Endothelial cell of umbilical vein (primary cell): ENCODE measurements at regions not wholly inside any gene's neighbourhood (a gene's known extent, or its start where the extent isn't known, plus 50 kb on each side); places are given as distances from the start of the nearest gene placed in this dataset.
"Not testable (repeated sequence)": the region's sequence is repeated elsewhere in the genome, so short reads cannot be mapped to it uniquely, and the experiment has no call there.

Source experiments
- BruUV-seq: library from RNA; stranded (reverse); fragments of 400-500 nt; replicated peaks from 2 replicates; lab custom pipeline; 2021; lab: Mats Ljungman, UMichigan
- CTCF ChIA-PET: fragments of 300-600, 350-600 bp; sonication (Branson Sonifier 250); formaldehyde crosslinking; loops from one replicate; lab custom pipeline; 2021; ENCODE audit warnings: antibody characterized with exemption, inconsistent platforms; lab: Charles Lee
- POLR2A ChIA-PET: fragments of 300-600, 350-600 bp; sonication (Branson Sonifier 250); formaldehyde crosslinking; loops from one replicate; lab custom pipeline; 2021; ENCODE audit warnings: antibody characterized with exemption, inconsistent platforms; lab: Charles Lee
- DNase-seq: peaks from one replicate; pipeline ENCODE4 v3.0.0-alpha.2; 2011; ENCODE audit warnings: low read depth, low spot score
- FAIRE-seq: peaks from 2 replicates; lab custom pipeline; 2011; peaks lifted over from hg19 to GRCh38; lab: Jason Lieb, UNC
- H2AFZ ChIP-seq: 2 replicates; pipeline ENCODE4 v1.6.0; 2012; ENCODE audit warnings: low read depth, low read length, control low read depth, inconsistent platforms
- H3K27ac ChIP-seq: 2 replicates; pipeline ENCODE4 v1.5.1; 2011; ENCODE audit warnings: low read depth, mild to moderate bottlenecking, control low read depth, low read length, moderate library complexity; ENCODE audit not compliant: insufficient read depth
- H3K27me3 ChIP-seq, 2 experiments: 2 replicates each; pipeline versions ENCODE4 v1.6.0 to v1.6.1; 2011; ENCODE audit warnings: low read length in 2 of 2, mixed read lengths in 1 of 2; ENCODE audit not compliant: control insufficient read depth in 2 of 2, insufficient read depth in 2 of 2
- H3K36me3 ChIP-seq, 2 experiments: 2 replicates in 1 of 2; 3 replicates in 1 of 2; pipeline ENCODE4 v1.5.1; 2011; ENCODE audit warnings: low read length in 2 of 2, mild to moderate bottlenecking in 1 of 2, moderate library complexity in 1 of 2; ENCODE audit not compliant: control insufficient read depth in 2 of 2, insufficient read depth in 2 of 2; ENCODE audit errors: extremely low read depth in 1 of 2
- H3K4me1 ChIP-seq: 3 replicates; pipeline ENCODE4 v1.5.1; 2011; ENCODE audit warnings: mild to moderate bottlenecking, low read length; ENCODE audit not compliant: control insufficient read depth, insufficient read depth; ENCODE audit errors: extremely low read depth
- H3K4me2 ChIP-seq: 2 replicates; pipeline ENCODE4 v1.6.1; 2011; ENCODE audit warnings: low read length, control low read depth, mixed read lengths; ENCODE audit not compliant: insufficient read depth
- H3K4me3 ChIP-seq, 3 experiments: fragments of 200-600 bp in 1 of 3; sonication (generic), shearing (Covaris generic) in 1 of 3; replicated peaks in 1 of 3; 2 replicates each; pipeline ENCODE4 v1.5.1; 2011 to 2016; ENCODE audit warnings: control low read depth in 3 of 3, low read length in 3 of 3, mild to moderate bottlenecking in 2 of 3, inconsistent platforms in 1 of 3, low read depth in 1 of 3, moderate library complexity in 1 of 3; ENCODE audit not compliant: insufficient read depth in 1 of 3
- H3K79me2 ChIP-seq: 2 replicates; pipeline ENCODE4 v1.6.0; 2012; ENCODE audit warnings: low read length, inconsistent platforms; ENCODE audit not compliant: control insufficient read depth, insufficient read depth
- H3K9ac ChIP-seq: replicated peaks from 2 replicates; pipeline ENCODE3; 2011; ENCODE audit warnings: low read length, control low read depth; ENCODE audit not compliant: insufficient read depth; ENCODE audit errors: extremely low read depth
- H3K9me1 ChIP-seq: replicated peaks from 3 replicates; pipeline ENCODE4 v1.6.0; 2011; ENCODE audit warnings: mild to moderate bottlenecking, low read length; ENCODE audit not compliant: control insufficient read depth, insufficient read depth; ENCODE audit errors: extremely low read depth
- H3K9me3 ChIP-seq: replicated peaks from 2 replicates; pipeline ENCODE4 v1.5.1; 2012; ENCODE audit warnings: low read length, inconsistent platforms; ENCODE audit not compliant: control insufficient read depth, insufficient read depth
- H4K20me1 ChIP-seq: replicated peaks from 2 replicates; pipeline ENCODE3; 2011; ENCODE audit warnings: mild to moderate bottlenecking, low read length; ENCODE audit not compliant: control insufficient read depth, insufficient read depth; ENCODE audit errors: extremely low read depth
- CTCF ChIP-seq, 2 donors: IDR thresholded peaks; 1 replicate in 1 of 2; 2 replicates in 1 of 2; pipeline ENCODE4 v1.5.1; 2011; ENCODE audit warnings: low read length in 2 of 2, mild to moderate bottlenecking in 2 of 2, moderate library complexity in 2 of 2, control low read depth in 1 of 2, inconsistent platforms in 1 of 2, low read depth in 1 of 2; ENCODE audit not compliant: insufficient read depth in 1 of 2; ENCODE audit errors: extremely low read depth in 1 of 2
- EZH2 ChIP-seq: IDR thresholded peaks from 2 replicates; pipeline ENCODE4 v1.6.1; 2012; ENCODE audit warnings: borderline replicate concordance, low read depth, mild to moderate bottlenecking, moderate library complexity, low read length, inconsistent platforms; ENCODE audit not compliant: severe bottlenecking
- FOS ChIP-seq: IDR thresholded peaks from 2 replicates; pipeline ENCODE4 v1.6.1; 2011; ENCODE audit warnings: mild to moderate bottlenecking, low read length, moderate library complexity, borderline replicate concordance; ENCODE audit not compliant: insufficient read depth
- GATA2 ChIP-seq: IDR thresholded peaks from 2 replicates; pipeline ENCODE4 v1.7.0; 2011; ENCODE audit warnings: low read depth, mild to moderate bottlenecking, moderate library complexity, mixed read lengths, low read length; ENCODE audit not compliant: insufficient read length, insufficient read depth
- JUN ChIP-seq: IDR thresholded peaks from 2 replicates; pipeline ENCODE4 v1.6.1; 2011; ENCODE audit warnings: borderline replicate concordance, low read depth; ENCODE audit not compliant: insufficient read length, insufficient read depth
- MAX ChIP-seq: IDR thresholded peaks from 2 replicates; pipeline ENCODE4 v1.6.1; 2011; ENCODE audit not compliant: insufficient read depth, insufficient read length
- MYC ChIP-seq: IDR thresholded peaks from one replicate; pipeline ENCODE4 v1.6.1; 2011; ENCODE audit warnings: mild to moderate bottlenecking, low read depth, low read length
- POLR2A ChIP-seq: IDR thresholded peaks from 2 replicates; pipeline ENCODE4 v1.6.1; 2012; ENCODE audit warnings: low read depth, mild to moderate bottlenecking, control low read depth, low read length
- POLR2AphosphoS5 ChIP-seq: IDR thresholded peaks from 2 replicates; pipeline ENCODE4 v1.6.1; 2012; ENCODE audit warnings: low read depth, mild to moderate bottlenecking, control low read depth, low read length, moderate library complexity; ENCODE audit not compliant: insufficient read depth
- dilution Hi-C: fragments of 300-500 bp; cut with MboI; formaldehyde crosslinking; loops from one replicate; pipeline ENCODE4 v1.15.0; 2019; ENCODE audit warnings: low sequenced_read_pairs; ENCODE audit not compliant: extremely low pct_ligation_motif_present
- intact Hi-C: fragments of 100-400 bp; cut with micrococcal nuclease; formaldehyde crosslinking; loops from one replicate; pipeline ENCODE4 v1.10.0; 2022

- ChIA-PET CTCF (no interaction called here), POLR2A (no interaction called here)
- no peaks in the 10 kb centered on the region for H3K4me1 ChIP-seq
- no peaks in the 10 kb centered on the region for H4K20me1 ChIP-seq
- no peaks in the 10 kb centered on the region for H3K9me1 ChIP-seq
- no peak for FAIRE-seq
- H2AFZ ChIP-seq: no peak overlapping the region
- no peak overlapping the region for H3K27ac ChIP-seq
- H3K36me3 ChIP-seq: no peaks in the 10 kb centered on the region
- H3K4me2 ChIP-seq: no peak overlapping the region
- no peaks in the 10 kb centered on the region for H3K27me3 ChIP-seq
- no peak overlapping the region for H3K4me3 ChIP-seq
- no peak overlapping the region for H3K9ac ChIP-seq
- no peaks in the 10 kb centered on the region for H3K79me2 ChIP-seq
- DNase-seq: no peak
- BruUV-seq: no TSS peak
- no peaks in the 10 kb centered on the region for H3K9me3 ChIP-seq
- dilution Hi-C loops: no loop called here
- TF ChIP-seq MAX: no peak
- TF ChIP-seq POLR2AphosphoS5: no peak
- no peak for TF ChIP-seq POLR2A
- no peak for TF ChIP-seq EZH2
- no peak for TF ChIP-seq FOS
- no peak for TF ChIP-seq CTCF (IDR thresholded peaks at IDR 0.05; ENCODE audit: extremely low read depth in 1 of 2, insufficient read depth in 1 of 2, low read depth in 1 of 2, low read length in 2 of 2)
- no peak for TF ChIP-seq MYC
- TF ChIP-seq JUN: no peak
- no peak for TF ChIP-seq GATA2
- intact Hi-C loops: no loop called here
Observed at GRCh38 chr18:68387246-68387645, 327.7 kb downstream of the TMX3 start.

GRCh38 chr18:68383979-68384378 lies 330.9 kb downstream of the TMX3 start:
- H3K36me3 ChIP-seq, POLR2A ChIA-PET, H3K4me3 ChIP-seq, H3K4me1 ChIP-seq, BruUV-seq, H3K4me2 ChIP-seq, DNase-seq, H2AFZ ChIP-seq, H3K9me3 ChIP-seq, H3K79me2 ChIP-seq, H4K20me1 ChIP-seq, H3K27ac ChIP-seq, H3K9me1 ChIP-seq, dilution Hi-C loops, H3K27me3 ChIP-seq, H3K9ac ChIP-seq, FAIRE-seq, CTCF ChIA-PET, intact Hi-C loops: not testable (repeated sequence)
